HepG2 (cell line): ENCODE measurements at regions not wholly inside any gene's neighbourhood (a gene's known extent, or its start where the extent isn't known, plus 50 kb on each side); places are given as distances from the start of the nearest gene placed in this dataset.

Experiments
- ATAC-seq: fragments of 200-7000 bp; cut with Tn5 transposase; 3 replicates; pipeline ENCODE4 v1.9.1; 2020; ENCODE audit warnings: mild to moderate bottlenecking, moderate library complexity
- BruUV-seq: library from RNA; stranded (reverse); fragments of 400-500 nt; replicated peaks from 2 replicates; lab custom pipeline; 2021; lab: Mats Ljungman, UMichigan
- CTCF ChIA-PET: fragments of 300-600 bp; formaldehyde crosslinking; extraction: SDS; loops from one replicate; lab custom pipeline; 2021; ENCODE audit warnings: low total read pairs, inconsistent platforms, low intra/inter-chr PET ratio; lab: Yijun Ruan, JAX
- POLR2A ChIA-PET: fragments of 350-600 bp; sonication (Branson Sonifier 250); formaldehyde crosslinking; loops from one replicate; lab custom pipeline; 2020; ENCODE audit warnings: antibody characterized with exemption, inconsistent platforms; lab: Yijun Ruan, JAX
- DNase-seq: peaks from one replicate; pipeline ENCODE4 v3.0.0-alpha.2; 2015; ENCODE audit warnings: low spot score
- FAIRE-seq: peaks from 3 replicates; lab custom pipeline; 2011; peaks lifted over from hg19 to GRCh38; lab: Jason Lieb, UNC
- H2AFZ ChIP-seq: one replicate; pipeline ENCODE4 v1.6.1; 2011; ENCODE audit warnings: low read length, inconsistent platforms
- H3K27ac ChIP-seq: fragments of 300-600 bp; 3 replicates; pipeline ENCODE4 v1.8.0; 2011; ENCODE audit warnings: mixed run types, mild to moderate bottlenecking, mixed read lengths, low read length, inconsistent platforms; ENCODE audit not compliant: insufficient read depth; ENCODE audit errors: extremely low read length
- H3K27me3 ChIP-seq, 2 experiments: fragments of 200-600 bp in 1 of 2; 2 replicates in 1 of 2; 3 replicates in 1 of 2; pipeline versions ENCODE4 v1.6.0 to v1.8.0; 2011; ENCODE audit warnings: low read length in 2 of 2, mild to moderate bottlenecking in 2 of 2, moderate library complexity in 2 of 2, inconsistent platforms in 1 of 2; ENCODE audit not compliant: insufficient read depth in 2 of 2, control insufficient read depth in 1 of 2
- H3K36me3 ChIP-seq, 2 experiments: fragments of 200-600 bp in 1 of 2; replicated peaks in 1 of 2; 2 replicates in 1 of 2; 3 replicates in 1 of 2; pipeline versions ENCODE4 v1.5.1 to v1.8.0; 2011; ENCODE audit warnings: low read length in 2 of 2, inconsistent platforms in 1 of 2; ENCODE audit not compliant: insufficient read depth in 2 of 2, control insufficient read depth in 1 of 2
- H3K4me1 ChIP-seq: 2 replicates; pipeline ENCODE4 v1.5.1; 2012; ENCODE audit warnings: low read length, inconsistent platforms; ENCODE audit not compliant: insufficient read depth
- H3K4me2 ChIP-seq: 2 replicates; pipeline ENCODE4 v1.6.0; 2011; ENCODE audit warnings: low read depth, low read length, inconsistent platforms
- H3K4me3 ChIP-seq, 3 experiments: fragments of 200-600 bp in 1 of 3; sonication (generic), shearing (Covaris generic) in 1 of 3; replicated peaks in 1 of 3; 2 replicates each; pipeline ENCODE4 v1.5.1; 2011 to 2016; ENCODE audit warnings: low read length in 3 of 3, inconsistent platforms in 2 of 3, low read depth in 2 of 3, mild to moderate bottlenecking in 2 of 3, control low read depth in 1 of 3, mixed read lengths in 1 of 3; ENCODE audit not compliant: insufficient read depth in 1 of 3
- H3K79me2 ChIP-seq: one replicate; pipeline ENCODE4 v1.6.1; 2011; ENCODE audit warnings: low read length, inconsistent platforms; ENCODE audit not compliant: insufficient read depth
- H3K9ac ChIP-seq: 2 replicates; pipeline ENCODE4 v1.6.0; 2011; ENCODE audit warnings: mild to moderate bottlenecking, low read depth, low read length, inconsistent platforms; ENCODE audit not compliant: insufficient read depth
- H3K9me3 ChIP-seq: 2 replicates; pipeline ENCODE4 v1.5.1; 2012; ENCODE audit warnings: mild to moderate bottlenecking, low read length
- H4K20me1 ChIP-seq: 2 replicates; pipeline ENCODE4 v1.6.0; 2011; ENCODE audit warnings: inconsistent platforms, mild to moderate bottlenecking, low read length, moderate library complexity; ENCODE audit not compliant: insufficient read depth
- AKAP8 ChIP-seq: sonication (generic); formaldehyde crosslinking; IDR thresholded peaks from 2 replicates; pipeline ENCODE4 v1.5.1; 2020; ENCODE audit warnings: mild to moderate bottlenecking, missing genetic modification reagents
- DMAP1 ChIP-seq: IDR thresholded peaks from 2 replicates; pipeline ENCODE4 v1.6.1; 2016
- FOXK2 ChIP-seq: fragments of 450-650 bp; IDR thresholded peaks from 2 replicates; pipeline ENCODE4 v1.6.1; 2016
- HES4 ChIP-seq: sonication (generic); formaldehyde crosslinking; IDR thresholded peaks from 2 replicates; pipeline ENCODE4 v1.9.0; 2021; ENCODE audit warnings: mild to moderate bottlenecking, missing genetic modification reagents, borderline replicate concordance
- MED13 ChIP-seq: sonication (generic); formaldehyde crosslinking; IDR thresholded peaks from 2 replicates; pipeline ENCODE4 v1.5.0; 2020; ENCODE audit warnings: missing genetic modification reagents
- MXD3 ChIP-seq: IDR thresholded peaks from 2 replicates; pipeline ENCODE4 v1.6.1; 2016; ENCODE audit warnings: mild to moderate bottlenecking, missing biosample characterization, missing genetic modification reagents
- PCBP1 ChIP-seq: fragments of 200-400 bp; formaldehyde crosslinking; IDR thresholded peaks from 2 replicates; pipeline ENCODE4 v1.6.1; 2017; ENCODE audit warnings: mild to moderate bottlenecking, low read depth, low read length, borderline replicate concordance
- POLR2AphosphoS5 ChIP-seq: IDR thresholded peaks from 2 replicates; pipeline ENCODE4 v1.6.1; 2012; ENCODE audit warnings: low read depth, low read length
- PRPF4 ChIP-seq: fragments of 200-400 bp; formaldehyde crosslinking; IDR thresholded peaks from 2 replicates; pipeline ENCODE4 v1.6.1; 2016; ENCODE audit warnings: low read length, low read depth; ENCODE audit not compliant: poor library complexity, severe bottlenecking
- SRY ChIP-seq: sonication (generic); formaldehyde crosslinking; IDR thresholded peaks from 2 replicates; pipeline ENCODE4 v1.8.0; 2022; ENCODE audit warnings: mild to moderate bottlenecking, missing genetic modification reagents
- STAT5B ChIP-seq: sonication (generic); formaldehyde crosslinking; IDR thresholded peaks from 2 replicates; pipeline ENCODE4 v1.4.0; 2020; ENCODE audit warnings: missing genetic modification reagents
- U2AF1 ChIP-seq: fragments of 200-400 bp; formaldehyde crosslinking; optimal IDR thresholded peaks from 2 replicates; pipeline ENCODE3; 2017; ENCODE audit warnings: mild to moderate bottlenecking, low read depth, low read length
- ZBTB3 ChIP-seq: sonication (generic); formaldehyde crosslinking; IDR thresholded peaks from 2 replicates; pipeline ENCODE4 v1.4.0; 2020; ENCODE audit warnings: low read depth, mild to moderate bottlenecking, moderate library complexity, missing genetic modification reagents, borderline replicate concordance
- ZBTB7A ChIP-seq: sonication (generic); formaldehyde crosslinking; IDR thresholded peaks from 2 replicates; pipeline ENCODE4 v1.8.0; 2022; ENCODE audit warnings: mild to moderate bottlenecking, missing genetic modification reagents
- ZFP37 ChIP-seq: sonication (generic); formaldehyde crosslinking; IDR thresholded peaks from 2 replicates; pipeline ENCODE4 v1.4.0; 2020; ENCODE audit warnings: missing genetic modification reagents, borderline replicate concordance
- ZNF556 ChIP-seq: sonication (generic); formaldehyde crosslinking; IDR thresholded peaks from 2 replicates; pipeline ENCODE4 v1.4.0; 2020; ENCODE audit warnings: mild to moderate bottlenecking, missing genetic modification reagents, borderline replicate concordance
- ZNF703 ChIP-seq: sonication (generic); formaldehyde crosslinking; IDR thresholded peaks from 2 replicates; pipeline ENCODE4 v1.5.1; 2020; ENCODE audit warnings: missing genetic modification reagents, mild to moderate bottlenecking, moderate library complexity, borderline replicate concordance
- ZNF713 ChIP-seq: sonication (generic); formaldehyde crosslinking; IDR thresholded peaks from 2 replicates; pipeline ENCODE4 v1.4.0; 2020; ENCODE audit warnings: mild to moderate bottlenecking, missing genetic modification reagents
- ZNF879 ChIP-seq: sonication (generic); formaldehyde crosslinking; IDR thresholded peaks from 2 replicates; pipeline ENCODE4 v1.8.1; 2023; ENCODE audit warnings: missing genetic modification reagents
- WGBS: methylation state at CpG from one replicate; pipeline ENCODE4 v1.1.6; 2017; ENCODE audit warnings: low lambda C conversion rate; 5-methylcytosine and 5-hydroxymethylcytosine counted together
- in situ Hi-C: cut with HindIII; loops from 2 replicates; pipeline ENCODE4 v1.10.0; 2017; ENCODE audit warnings: low pct_unique_long_range_greater_than_20kb; ENCODE audit not compliant: extremely low pct_ligation_motif_present
- intact Hi-C: fragments of 100-400 bp; cut with micrococcal nuclease; formaldehyde crosslinking; loops from one replicate; pipeline ENCODE4 v1.10.0; 2022; ENCODE audit not compliant: unreplicated experiment

GRCh38 chr13:80547341-80547740 is 206.4 kb upstream of the SPRY2 start:
- Histone ChIP-seq H2AFZ (no peak overlapping the region), H3K79me2 (no peaks in the 10 kb centered on the region), H3K27me3 (no peaks in the 10 kb centered on the region), H3K9ac (no peak overlapping the region), H3K4me3 (no peak overlapping the region), H3K9me3 (peaks cover 10% of the 10 kb centered on the region; the same call in 1 of the 2 replicates), H3K36me3 (no peaks in the 10 kb centered on the region), H3K4me2 (no peak overlapping the region), H3K4me1 (no peaks in the 10 kb centered on the region), H3K27ac (no peak overlapping the region), H4K20me1 (no peaks in the 10 kb centered on the region)
- POLR2A ChIA-PET = no interaction called here
- WGBS = 3% methylated on average over 1 of the region's 1 CpG
- ATAC-seq = no peak
- intact Hi-C loops = no loop called here
- in situ Hi-C loops = no loop called here
- TF ChIP-seq DMAP1 (CRISPR knock-in tag) = no peak
- no peak for TF ChIP-seq SRY
- TF ChIP-seq FOXK2 = no peak
- TF ChIP-seq ZBTB3 = no peak
- no peak for TF ChIP-seq U2AF1
- TF ChIP-seq ZNF556 = no peak
- TF ChIP-seq MED13 (CRISPR knock-in tag) = no peak
- no peak for TF ChIP-seq HES4 (CRISPR knock-in tag)
- TF ChIP-seq STAT5B (CRISPR knock-in tag) = no peak
- no peak for TF ChIP-seq ZNF703
- no peak for TF ChIP-seq ZBTB7A (CRISPR knock-in tag)
- TF ChIP-seq MXD3 (CRISPR knock-in tag) = no peak
- no peak for TF ChIP-seq ZNF879 (CRISPR knock-in tag)
- TF ChIP-seq AKAP8 (CRISPR knock-in tag) = no peak
- no peak for TF ChIP-seq PRPF4
- TF ChIP-seq POLR2AphosphoS5 = no peak
- no peak for TF ChIP-seq PCBP1
- TF ChIP-seq ZFP37 (CRISPR knock-in tag) = no peak
- no peak for TF ChIP-seq ZNF713
- no peak for FAIRE-seq
- no peak for DNase-seq
- CTCF ChIA-PET = no interaction called here
- no TSS peak for BruUV-seq
